Activated naive CD4-positive, alpha-beta T cell treated with anti-CD3 and anti-CD28 coated beads, Interleukin-2, amount 50 U/mL, for 24 hours (primary cell): ENCODE measurements at regions not wholly inside any gene's neighbourhood (a gene's known extent, or its start where the extent isn't known, plus 50 kb on each side); places are given as distances from the start of the nearest gene placed in this dataset.

Experiments used
- H3K27ac Mint-ChIP-seq: one replicate; pipeline ENCODE4 v1.8.0; 2021; ENCODE audit warnings: mild to moderate bottlenecking, mixed read lengths
- H3K27me3 Mint-ChIP-seq: one replicate; pipeline ENCODE4 v1.8.0; 2021; ENCODE audit warnings: mixed read lengths
- H3K36me3 Mint-ChIP-seq: one replicate; pipeline ENCODE4 v1.8.0; 2021; ENCODE audit warnings: mixed read lengths
- H3K4me1 Mint-ChIP-seq: one replicate; pipeline ENCODE4 v1.8.0; 2021; ENCODE audit warnings: mixed read lengths
- H3K4me3 Mint-ChIP-seq: one replicate; pipeline ENCODE4 v1.8.0; 2021; ENCODE audit warnings: mild to moderate bottlenecking, mixed read lengths
- H3K9me3 Mint-ChIP-seq: one replicate; pipeline ENCODE4 v1.8.0; 2021; ENCODE audit warnings: mixed read lengths

GRCh38 chr6:1238040-1238439 lies 73.9 kb upstream of the FOXQ1 start:
- peaks cover 2% of the 10 kb centered on the region for H3K27me3 Mint-ChIP-seq
- H3K4me3 Mint-ChIP-seq: no peak overlapping the region
- no peaks in the 10 kb centered on the region for H3K36me3 Mint-ChIP-seq
- H3K9me3 Mint-ChIP-seq: no peaks in the 10 kb centered on the region
- H3K4me1 Mint-ChIP-seq: no peaks in the 10 kb centered on the region
- no peak overlapping the region for H3K27ac Mint-ChIP-seq

- Mint-ChIP-seq H3K36me3 (no peaks in the 10 kb centered on the region), H3K27ac (no peak overlapping the region), H3K27me3 (peaks cover 1% of the 10 kb centered on the region), H3K9me3 (no peaks in the 10 kb centered on the region), H3K4me1 (no peaks in the 10 kb centered on the region), H3K4me3 (no peak overlapping the region)
Observed at GRCh38 chr6:1237636-1238035, 74.3 kb upstream of the FOXQ1 start.

- H3K9me3 Mint-ChIP-seq: no peaks in the 10 kb centered on the region
- no peaks in the 10 kb centered on the region for H3K36me3 Mint-ChIP-seq
- peaks cover 1% of the 10 kb centered on the region for H3K27me3 Mint-ChIP-seq
- H3K4me3 Mint-ChIP-seq: no peak overlapping the region
- H3K27ac Mint-ChIP-seq: no peak overlapping the region
- H3K4me1 Mint-ChIP-seq: no peaks in the 10 kb centered on the region
Observed at GRCh38 chr6:1235825-1236224, 76.1 kb upstream of the FOXQ1 start.

- Mint-ChIP-seq H3K4me1 (no peaks in the 10 kb centered on the region), H3K4me3 (no peak overlapping the region), H3K36me3 (no peaks in the 10 kb centered on the region), H3K27ac (no peak overlapping the region), H3K27me3 (peaks cover 4% of the 10 kb centered on the region), H3K9me3 (no peaks in the 10 kb centered on the region)
Observed at GRCh38 chr6:1233924-1234323, 78.0 kb upstream of the FOXQ1 start.

GRCh38 chr6:1232578-1232977 lies 79.3 kb upstream of the FOXQ1 start:
- Mint-ChIP-seq H3K4me3 (no peak overlapping the region), H3K36me3 (no peaks in the 10 kb centered on the region), H3K27me3 (peaks cover 7% of the 10 kb centered on the region), H3K4me1 (no peaks in the 10 kb centered on the region), H3K9me3 (no peaks in the 10 kb centered on the region), H3K27ac (no peak overlapping the region)

- no peak overlapping the region for H3K4me3 Mint-ChIP-seq
- H3K9me3 Mint-ChIP-seq: no peaks in the 10 kb centered on the region
- H3K36me3 Mint-ChIP-seq: no peaks in the 10 kb centered on the region
- peaks cover 6% of the 10 kb centered on the region for H3K27me3 Mint-ChIP-seq
- H3K27ac Mint-ChIP-seq: no peak overlapping the region
- H3K4me1 Mint-ChIP-seq: no peaks in the 10 kb centered on the region
Observed at GRCh38 chr6:1231941-1232340, 80.0 kb upstream of the FOXQ1 start.

GRCh38 chr6:1230689-1231605 lies 81.0 kb upstream of the FOXQ1 start:
- H3K36me3 Mint-ChIP-seq: no peaks in the 10 kb centered on the region

GRCh38 chr6:1230281-1230680 lies 81.6 kb upstream of the FOXQ1 start:
- Mint-ChIP-seq H3K4me1 (no peaks in the 10 kb centered on the region), H3K9me3 (no peaks in the 10 kb centered on the region), H3K36me3 (no peaks in the 10 kb centered on the region), H3K27ac (no peak overlapping the region), H3K27me3 (peaks cover 5% of the 10 kb centered on the region), H3K4me3 (no peak overlapping the region)

More at GRCh38 chr6:1230689-1231605, 81.0 kb upstream of the FOXQ1 start:
- Mint-ChIP-seq H3K27ac (no peak overlapping the region), H3K27me3 (peaks cover 5% of the 10 kb centered on the region), H3K9me3 (no peaks in the 10 kb centered on the region), H3K4me1 (no peaks in the 10 kb centered on the region), H3K4me3 (no peak overlapping the region)

GRCh38 chr6:1229808-1230207 lies 82.1 kb upstream of the FOXQ1 start:
- Mint-ChIP-seq H3K36me3 (no peaks in the 10 kb centered on the region), H3K9me3 (no peaks in the 10 kb centered on the region), H3K27me3 (peaks cover 5% of the 10 kb centered on the region), H3K4me3 (no peak overlapping the region), H3K27ac (no peak overlapping the region), H3K4me1 (no peaks in the 10 kb centered on the region)

GRCh38 chr6:1229301-1229700 lies 82.6 kb upstream of the FOXQ1 start:
- Mint-ChIP-seq H3K27ac (no peak overlapping the region), H3K27me3 (peaks cover 5% of the 10 kb centered on the region), H3K4me1 (no peaks in the 10 kb centered on the region), H3K4me3 (no peak overlapping the region), H3K36me3 (no peaks in the 10 kb centered on the region), H3K9me3 (no peaks in the 10 kb centered on the region)

- Mint-ChIP-seq H3K9me3 (no peaks in the 10 kb centered on the region), H3K4me3 (no peak overlapping the region), H3K27me3 (peaks cover 5% of the 10 kb centered on the region), H3K4me1 (no peaks in the 10 kb centered on the region), H3K36me3 (no peaks in the 10 kb centered on the region), H3K27ac (peak overlapping the region; percentile 18)
Observed at GRCh38 chr6:1228754-1229191, 83.1 kb upstream of the FOXQ1 start.

- Mint-ChIP-seq H3K36me3 (no peaks in the 10 kb centered on the region), H3K4me3 (no peak overlapping the region), H3K27me3 (peaks cover 5% of the 10 kb centered on the region), H3K4me1 (no peaks in the 10 kb centered on the region), H3K9me3 (no peaks in the 10 kb centered on the region), H3K27ac (no peak overlapping the region)
Observed at GRCh38 chr6:1227935-1228753, 83.8 kb upstream of the FOXQ1 start.

GRCh38 chr6:1227600-1227934 lies 84.3 kb upstream of the FOXQ1 start:
- peaks cover 5% of the 10 kb centered on the region for H3K27me3 Mint-ChIP-seq
- no peaks in the 10 kb centered on the region for H3K9me3 Mint-ChIP-seq
- no peaks in the 10 kb centered on the region for H3K4me1 Mint-ChIP-seq
- no peak overlapping the region for H3K4me3 Mint-ChIP-seq
- no peaks in the 10 kb centered on the region for H3K36me3 Mint-ChIP-seq
- no peak overlapping the region for H3K27ac Mint-ChIP-seq

- no peaks in the 10 kb centered on the region for H3K9me3 Mint-ChIP-seq
- H3K27ac Mint-ChIP-seq: no peak overlapping the region
- H3K4me3 Mint-ChIP-seq: no peak overlapping the region
- H3K27me3 Mint-ChIP-seq: peaks cover 5% of the 10 kb centered on the region
- H3K36me3 Mint-ChIP-seq: no peaks in the 10 kb centered on the region
- H3K4me1 Mint-ChIP-seq: no peaks in the 10 kb centered on the region
Observed at GRCh38 chr6:1226277-1227099, 85.4 kb upstream of the FOXQ1 start.

GRCh38 chr6:1224514-1224913 lies 87.4 kb upstream of the FOXQ1 start:
- Mint-ChIP-seq H3K27ac (no peak overlapping the region), H3K4me3 (no peak overlapping the region), H3K36me3 (no peaks in the 10 kb centered on the region), H3K4me1 (no peaks in the 10 kb centered on the region), H3K27me3 (peaks cover 5% of the 10 kb centered on the region), H3K9me3 (no peaks in the 10 kb centered on the region)
